HG03575 (cell line): ENCODE measurements at regions not wholly inside any gene's neighbourhood (a gene's known extent, or its start where the extent isn't known, plus 50 kb on each side); places are given as distances from the start of the nearest gene placed in this dataset.

Source experiments
- ATAC-seq: cut with Tn5 transposase; IDR thresholded peaks from one replicate; pipeline ENCODE4 v1.9.1; 2021; ENCODE audit not compliant: unreplicated experiment, insufficient number of reproducible peaks, low FRiP score; ENCODE audit errors: extremely low read depth

DNA sequence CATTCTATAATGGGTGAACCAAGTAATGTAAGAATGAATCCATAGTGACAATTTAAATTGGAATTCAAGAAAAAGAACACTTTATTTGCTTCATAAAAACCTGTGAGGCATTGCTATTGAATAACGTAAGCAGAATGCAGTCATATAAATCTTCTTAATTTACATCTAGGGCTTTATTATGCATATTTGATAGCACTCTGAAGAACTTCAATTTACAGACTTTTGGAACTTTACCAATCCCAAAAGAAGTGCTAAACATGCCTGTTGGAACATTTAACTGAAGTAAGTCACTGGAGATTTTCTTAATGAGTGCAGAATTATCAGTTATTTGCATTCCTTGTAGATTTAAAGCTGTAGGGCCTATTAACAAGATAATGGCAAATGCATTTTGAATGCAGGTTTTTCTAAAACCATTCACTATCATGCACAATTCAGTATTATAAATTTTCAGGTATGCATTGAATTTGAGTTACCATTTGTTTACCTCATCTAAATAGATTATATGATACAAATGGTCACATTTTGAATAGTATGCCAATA lies 1181.2 kb downstream of the ARAP2 start:
- no peak for ATAC-seq

DNA sequence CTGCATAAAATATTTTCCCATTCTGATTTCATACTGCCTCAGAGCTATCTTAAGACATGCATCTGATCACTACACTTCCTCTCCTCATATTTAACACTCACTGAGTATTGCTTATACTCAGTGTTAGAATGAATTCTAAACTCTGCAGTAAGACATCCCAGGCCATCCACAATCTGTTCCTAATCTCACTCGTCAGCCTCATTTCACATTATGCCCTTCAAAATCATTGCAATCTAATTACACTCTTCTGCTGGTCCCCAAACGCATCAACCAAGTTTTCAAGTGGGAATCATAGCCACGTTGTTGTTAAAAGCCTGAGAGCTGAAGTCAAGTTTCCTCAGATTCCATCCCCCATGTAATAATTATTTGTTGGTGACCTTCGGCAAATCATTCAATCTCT lies 1177.9 kb downstream of the ARAP2 start:
- no peak for ATAC-seq

DNA sequence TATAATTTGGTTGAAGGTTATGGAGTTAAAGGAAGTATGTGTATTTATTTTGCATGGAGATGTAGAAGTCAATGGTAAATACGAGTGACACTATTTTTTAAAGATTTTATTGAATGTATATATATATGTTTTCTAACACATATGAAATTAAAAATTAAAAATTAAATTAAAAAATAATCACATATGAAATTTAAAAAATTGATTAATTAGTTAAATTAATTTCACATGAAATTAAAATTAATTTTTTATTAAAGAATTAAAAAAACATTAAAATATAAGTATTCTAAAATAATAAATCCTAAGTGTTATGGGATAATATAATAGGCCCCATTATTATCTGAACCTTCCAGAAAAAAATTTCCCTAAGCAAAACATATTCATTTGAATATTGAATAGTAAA lies 1163.5 kb downstream of the ARAP2 start:
- ATAC-seq, result no peak

- ATAC-seq, result no peak
Observed at GRCh38 chr4:35087218-35087617, 1157.1 kb downstream of the ARAP2 start.

GRCh38 chr4:35100932-35101331 lies 1143.4 kb downstream of the ARAP2 start:
- no peak for ATAC-seq

DNA sequence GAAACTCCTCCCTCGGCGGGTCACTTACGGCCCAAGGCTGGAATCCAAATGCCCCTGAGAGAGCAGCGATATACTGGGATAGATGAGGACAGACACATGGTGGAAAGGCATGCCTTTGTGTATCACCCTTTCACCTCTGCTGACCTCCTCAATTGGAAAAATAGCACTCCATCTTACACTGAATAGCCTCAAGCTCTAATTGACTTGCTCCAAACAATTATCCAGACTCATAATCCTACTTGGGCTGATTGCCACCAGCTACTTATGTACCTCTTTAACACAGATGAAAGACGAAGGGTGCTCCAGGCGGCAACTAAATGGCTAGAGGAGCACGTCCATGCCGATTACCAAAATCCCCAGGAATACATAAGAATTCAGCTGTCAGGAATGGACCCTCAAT lies 1142.2 kb downstream of the ARAP2 start:
- ATAC-seq, result no peak

DNA sequence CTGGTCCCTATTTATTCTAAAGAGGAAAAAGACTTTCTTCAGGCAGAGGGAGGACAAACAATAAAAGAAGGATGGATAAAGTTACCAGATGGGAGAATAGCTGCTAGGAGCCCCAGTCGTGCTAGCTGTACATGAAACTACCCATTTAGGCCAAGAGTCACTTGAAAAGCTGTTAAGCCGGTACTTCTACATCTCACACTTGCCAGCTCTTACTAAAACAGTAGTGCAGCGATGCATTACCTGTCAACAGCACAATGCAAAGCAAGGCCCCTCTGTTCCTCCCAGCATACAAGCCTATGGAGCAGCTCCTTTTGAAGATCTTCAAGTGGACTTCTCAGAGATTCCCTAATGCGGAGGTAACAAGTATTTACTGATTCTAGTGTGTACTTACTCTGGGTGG lies 1138.8 kb downstream of the ARAP2 start:
- ATAC-seq, result no peak

DNA sequence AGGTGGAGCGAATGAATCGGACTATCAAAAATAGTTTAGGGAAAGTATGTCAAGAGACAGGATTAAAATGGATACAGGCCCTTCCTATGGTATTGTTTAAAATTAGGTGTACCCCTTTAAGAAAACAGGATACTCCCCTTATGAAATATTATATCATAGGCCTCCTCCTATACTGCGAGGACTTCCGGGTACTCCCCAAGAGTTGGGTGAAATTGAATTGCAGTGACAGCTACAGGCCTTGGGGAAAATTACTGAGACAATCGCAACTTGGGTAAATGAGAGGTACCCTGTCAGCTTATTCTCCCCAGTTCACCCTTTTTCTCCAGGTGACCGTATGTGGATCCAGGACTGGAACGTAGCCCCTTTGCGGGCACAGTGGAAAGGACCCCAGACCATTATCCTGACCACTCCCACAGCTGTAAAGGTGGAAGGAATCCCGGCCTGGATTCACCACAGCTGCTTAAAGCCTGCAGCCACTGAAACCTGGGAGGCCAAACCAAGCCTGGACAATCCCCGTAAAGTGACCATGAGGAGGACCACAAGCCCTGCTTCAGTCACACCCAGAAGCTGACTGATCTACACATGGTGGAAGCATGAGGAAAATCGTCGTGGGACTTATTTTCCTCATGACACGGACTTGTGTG lies 1138.1 kb downstream of the ARAP2 start:
- no peak for ATAC-seq

DNA sequence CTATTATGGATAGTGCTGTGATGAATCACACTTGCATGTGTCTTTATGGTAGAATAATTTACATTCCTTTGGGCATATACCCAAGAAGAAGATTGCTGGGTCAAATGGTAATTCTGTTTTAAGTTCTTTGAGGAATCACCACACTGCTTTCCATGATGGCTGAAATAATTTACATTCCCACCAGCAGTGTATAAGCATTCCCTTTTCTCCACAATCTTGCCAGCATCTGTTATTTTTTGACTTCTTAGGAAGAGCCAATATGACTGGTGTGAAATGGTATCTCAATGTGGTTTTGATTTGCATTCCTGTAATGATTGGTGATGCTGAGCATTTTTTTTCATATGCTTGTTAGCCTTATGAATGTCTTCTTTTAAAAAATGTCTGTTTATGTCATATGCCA lies 1120.2 kb downstream of the ARAP2 start:
- no peak for ATAC-seq

DNA sequence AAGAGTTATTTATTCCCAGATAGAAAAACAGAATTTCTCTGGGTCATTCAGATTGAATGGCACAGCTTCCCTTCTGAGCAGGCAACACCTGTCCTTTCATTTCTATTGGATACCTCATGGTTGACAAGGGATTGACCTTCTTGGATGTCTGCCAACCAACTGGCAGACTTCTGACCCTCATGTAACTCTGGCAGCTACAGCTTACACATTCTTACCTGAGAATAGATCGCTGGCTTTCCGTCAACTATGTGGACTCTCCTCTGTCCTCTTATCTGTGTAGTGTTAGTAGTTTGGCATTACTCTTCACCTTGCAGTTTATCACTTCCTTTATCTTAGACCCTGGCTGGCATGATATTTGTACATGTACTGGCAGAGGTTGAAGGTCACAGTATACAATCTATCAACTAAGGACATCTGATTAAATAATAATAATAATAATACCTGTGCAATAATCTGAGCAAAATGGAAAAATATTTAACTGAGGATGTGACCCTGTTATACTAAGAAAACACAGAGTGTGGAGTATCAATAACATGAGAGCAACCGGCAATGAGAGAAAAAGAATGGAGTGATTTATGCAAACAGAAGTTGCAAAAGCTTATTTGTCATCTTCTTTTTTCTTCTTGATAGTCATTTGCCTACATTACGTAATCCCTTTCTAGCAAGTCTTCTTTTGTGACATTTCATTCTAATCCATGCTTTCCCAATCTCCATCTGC lies 1118.2 kb downstream of the ARAP2 start:
- ATAC-seq, result no peak

GRCh38 chr4:35138449-35138848 lies 1105.9 kb downstream of the ARAP2 start:
- ATAC-seq, result no peak

- no peak for ATAC-seq
Observed at GRCh38 chr4:35147761-35148160, 1096.6 kb downstream of the ARAP2 start.

GRCh38 chr4:35151816-35152572 lies 1092.3 kb downstream of the ARAP2 start:
- no peak for ATAC-seq

- no peak for ATAC-seq
Observed at GRCh38 chr4:35163168-35163567, 1081.1 kb downstream of the ARAP2 start.

- ATAC-seq, result no peak
Observed at GRCh38 chr4:35164063-35164462, 1080.3 kb downstream of the ARAP2 start.

DNA sequence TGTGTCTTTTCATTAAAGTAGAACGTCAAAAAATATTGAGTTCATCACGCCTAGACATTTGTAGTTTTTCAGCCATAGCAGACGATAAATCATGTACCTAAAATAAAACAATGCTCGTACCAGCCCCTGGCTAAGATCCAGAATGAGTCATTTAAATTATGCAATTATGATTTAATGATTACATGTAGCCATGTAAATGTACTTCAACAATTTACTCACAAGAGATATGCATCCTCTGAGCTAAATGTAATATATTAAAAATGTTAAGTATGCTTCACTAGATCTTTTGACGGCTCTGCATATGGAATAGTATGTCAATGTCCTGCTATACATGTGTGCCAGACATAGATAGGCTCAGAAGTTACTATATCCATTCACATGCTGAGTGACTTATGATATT lies 1077.8 kb downstream of the ARAP2 start:
- ATAC-seq, result no peak

- no peak for ATAC-seq
Observed at GRCh38 chr4:35167385-35167784, 1076.9 kb downstream of the ARAP2 start.

GRCh38 chr4:35175487-35175886 lies 1068.8 kb downstream of the ARAP2 start:
- ATAC-seq, result no peak

DNA sequence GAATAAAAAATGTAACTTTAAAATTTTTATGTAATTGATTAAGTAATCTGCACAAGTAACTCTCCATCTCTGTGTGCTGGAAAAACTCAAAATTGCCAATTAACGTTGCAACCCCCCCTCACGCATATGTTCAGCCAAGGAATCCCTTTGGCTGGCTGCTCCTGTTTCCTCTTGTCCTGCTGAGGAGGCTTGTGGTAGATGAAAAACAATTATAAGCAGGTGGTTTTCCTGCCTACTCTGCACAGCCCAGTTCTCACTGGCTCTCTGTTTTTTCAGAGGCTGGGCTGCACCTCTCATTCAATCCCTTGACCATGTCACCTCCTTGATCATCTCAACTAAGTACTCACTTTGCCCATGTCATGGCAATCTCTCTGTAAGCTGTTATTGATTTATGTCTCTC lies 1068.4 kb downstream of the ARAP2 start:
- ATAC-seq, result no peak

GRCh38 chr4:35182451-35182850 lies 1061.9 kb downstream of the ARAP2 start:
- no peak for ATAC-seq
